AG04450 (cell line): ENCODE measurements at regions not wholly inside any gene's neighbourhood (a gene's known extent, or its start where the extent isn't known, plus 50 kb on each side); places are given as distances from the start of the nearest gene placed in this dataset.
"Not testable (repeated sequence)": the region's sequence is repeated elsewhere in the genome, so short reads cannot be mapped to it uniquely, and the experiment has no call there.

Experiments used
- CTCF ChIA-PET: fragments of 300-600, 350-600 bp; formaldehyde crosslinking; extraction: SDS; loops from one replicate; lab custom pipeline; 2022; ENCODE audit warnings: antibody characterized with exemption, inconsistent platforms; lab: Charles Lee
- POLR2A ChIA-PET: fragments of 350-600 bp; formaldehyde crosslinking; extraction: SDS; loops from one replicate; lab custom pipeline; 2021; ENCODE audit warnings: antibody characterized with exemption, inconsistent platforms; lab: Yijun Ruan, JAX
- DNase-seq: peaks from one replicate; pipeline ENCODE4 v3.0.0-alpha.2; 2011; ENCODE audit warnings: low read depth, low spot score
- H3K27ac ChIP-seq: one replicate; pipeline ENCODE4 v1.5.1; 2012; ENCODE audit warnings: low read depth, low read length, control low read depth
- H3K27me3 ChIP-seq: one replicate; pipeline ENCODE4 v1.6.0; 2012; ENCODE audit warnings: low read length; ENCODE audit not compliant: control insufficient read depth, insufficient read depth
- H3K4me3 ChIP-seq: 2 replicates; pipeline ENCODE4 v1.5.1; 2011; ENCODE audit warnings: mild to moderate bottlenecking, low read depth, low read length, control low read depth
- H3K9me3 ChIP-seq: 2 replicates; pipeline ENCODE4 v1.5.1; 2012; ENCODE audit warnings: low read length; ENCODE audit not compliant: control insufficient read depth, insufficient read depth
- CTCF ChIP-seq: IDR thresholded peaks from 2 replicates; pipeline ENCODE4 v1.5.1; 2011; ENCODE audit warnings: low read depth, low read length, control low read depth, inconsistent platforms

DNA sequence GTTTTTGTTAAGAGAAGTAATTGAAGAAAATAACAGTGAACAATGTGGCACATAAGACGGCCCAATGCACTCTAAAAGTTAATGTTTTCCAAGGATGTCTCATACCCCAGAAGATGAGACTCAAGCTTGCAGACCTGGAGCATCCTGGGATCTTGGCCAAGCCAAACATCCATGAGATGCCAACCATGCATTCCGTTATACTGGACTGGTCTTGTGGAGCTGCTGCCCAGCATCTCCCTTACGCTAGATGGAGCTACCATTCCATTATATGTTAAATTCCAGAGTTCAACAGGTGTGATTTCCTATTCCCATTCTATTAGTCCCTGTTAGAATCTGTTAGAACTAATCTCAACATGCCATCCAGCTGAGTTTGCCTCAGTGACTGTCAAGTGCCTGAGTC is 181.8 kb downstream of the PDCD6IP start:
- CTCF ChIA-PET = interaction anchor here (0.6 to 2.7 kb wide), 18 partner anchors 10 to 1929 kb away, joined by 3 to 14 read pairs (median 3); no protein-coding TSS in a partner anchor
- peak; percentile 67 for DNase-seq
- no peaks in the 10 kb centered on the region for H3K9me3 ChIP-seq
- no peak overlapping the region for H3K4me3 ChIP-seq
- no peaks in the 10 kb centered on the region for H3K27me3 ChIP-seq
- POLR2A ChIA-PET = interaction anchor here (1.3 kb wide), 1 partner anchor 32 kb away, joined by 5 read pairs; no protein-coding TSS in a partner anchor
- TF ChIP-seq CTCF = peak; percentile 76
- H3K27ac ChIP-seq = no peak overlapping the region

DNA sequence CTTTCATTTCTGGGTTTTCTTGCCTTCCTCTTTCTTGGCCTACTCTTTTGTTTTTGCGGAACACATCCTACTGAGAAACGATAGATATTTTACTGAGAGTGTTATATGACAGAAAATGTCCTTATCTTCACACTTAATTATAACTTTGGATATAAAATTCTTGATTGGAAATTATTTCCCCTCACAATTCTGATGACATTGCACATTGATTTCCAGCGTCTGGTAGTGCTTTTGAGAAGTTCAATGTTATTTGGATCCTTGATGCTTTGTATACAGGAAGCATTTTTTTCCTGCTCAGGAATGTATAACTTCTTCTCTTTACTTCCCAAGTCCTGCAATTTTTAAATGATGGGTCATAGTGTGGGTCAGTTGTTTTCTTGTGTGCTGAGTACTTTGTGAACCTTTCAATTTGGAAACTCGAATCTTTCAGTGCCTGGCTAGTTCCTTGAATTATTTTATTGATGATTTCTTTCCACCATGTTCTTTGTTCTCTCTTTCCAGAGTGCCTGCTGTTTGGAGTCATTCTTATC is 183.9 kb downstream of the PDCD6IP start:
- no peak for DNase-seq
- POLR2A ChIA-PET = no interaction called here
- H3K9me3 ChIP-seq = no peaks in the 10 kb centered on the region
- no peaks in the 10 kb centered on the region for H3K27me3 ChIP-seq
- CTCF ChIA-PET = interaction anchor here (1.0 kb wide), 1 partner anchor 53 kb away, joined by 3 read pairs; no protein-coding TSS in a partner anchor
- no peak for TF ChIP-seq CTCF
- H3K27ac ChIP-seq = no peak overlapping the region
- H3K4me3 ChIP-seq = no peak overlapping the region

GRCh38 chr3:33982949-33983348 is 184.5 kb downstream of the PDCD6IP start:
- H3K27ac ChIP-seq, DNase-seq, POLR2A ChIA-PET, H3K27me3 ChIP-seq, H3K9me3 ChIP-seq, CTCF ChIA-PET, H3K4me3 ChIP-seq: not testable (repeated sequence)

GRCh38 chr3:33989229-33989628 is 190.8 kb downstream of the PDCD6IP start:
- H3K27ac ChIP-seq = no peak overlapping the region
- ChIA-PET CTCF (interaction anchor here (1.8 kb wide), 1 partner anchor 9 kb away, joined by 6 read pairs; no protein-coding TSS in a partner anchor), POLR2A (no interaction called here)
- H3K4me3 ChIP-seq = no peak overlapping the region
- no peaks in the 10 kb centered on the region for H3K27me3 ChIP-seq
- DNase-seq = no peak
- TF ChIP-seq CTCF = no peak
- no peaks in the 10 kb centered on the region for H3K9me3 ChIP-seq

DNA sequence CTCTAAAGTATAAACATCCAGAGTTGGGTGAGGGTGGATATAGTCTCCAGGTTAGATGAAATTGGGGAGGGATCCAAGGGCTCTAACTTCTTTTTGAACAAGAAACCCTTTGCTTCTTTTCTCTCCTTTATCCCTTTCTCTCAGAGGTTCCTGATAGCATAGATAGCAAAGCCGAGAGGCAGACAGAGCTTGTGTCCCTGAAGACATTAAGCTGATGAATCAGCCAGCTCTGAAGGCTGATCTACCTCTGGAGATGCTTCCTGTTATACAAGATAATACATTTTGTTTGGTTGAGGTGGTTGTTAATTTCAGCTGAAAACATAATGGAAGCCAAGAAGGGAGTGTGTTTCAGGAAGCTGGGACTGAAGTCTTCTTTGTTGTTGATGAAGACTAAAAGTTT is 193.2 kb downstream of the PDCD6IP start:
- no peak overlapping the region for H3K27ac ChIP-seq
- peaks cover 7% of the 10 kb centered on the region for H3K9me3 ChIP-seq
- ChIA-PET POLR2A (no interaction called here), CTCF (interaction anchor here (0.5 to 2.0 kb wide), 4 partner anchors 11 to 1917 kb away, joined by 3 to 7 read pairs (median 4); no protein-coding TSS in a partner anchor)
- no peak overlapping the region for H3K4me3 ChIP-seq
- H3K27me3 ChIP-seq = no peaks in the 10 kb centered on the region
- no peak for TF ChIP-seq CTCF
- no peak for DNase-seq
